Adipocyte (in vitro differentiated cells): ENCODE measurements at regions not wholly inside any gene's neighbourhood (a gene's known extent, or its start where the extent isn't known, plus 50 kb on each side); places are given as distances from the start of the nearest gene placed in this dataset.

ENCODE experiments used
- DNase-seq: peaks from one replicate; pipeline ENCODE4 v3.0.0-alpha.2; 2015; ENCODE audit warnings: low read depth
- H3K27me3 ChIP-seq: replicated peaks from 2 replicates; pipeline ENCODE4 v1.7.0; 2013; ENCODE audit warnings: mild to moderate bottlenecking, low read length, moderate library complexity; ENCODE audit not compliant: control insufficient read depth, insufficient read depth
- H3K36me3 ChIP-seq: 2 replicates; pipeline ENCODE4 v1.7.0; 2013; ENCODE audit warnings: low read length, mild to moderate bottlenecking, moderate library complexity; ENCODE audit not compliant: control insufficient read depth, insufficient read depth, severe bottlenecking
- H3K4me1 ChIP-seq: 2 replicates; pipeline ENCODE4 v1.7.0; 2013; ENCODE audit warnings: mild to moderate bottlenecking, low read length, moderate library complexity; ENCODE audit not compliant: control insufficient read depth, insufficient read depth
- H3K4me3 ChIP-seq: 2 replicates; pipeline ENCODE4 v1.7.0; 2013; ENCODE audit warnings: mild to moderate bottlenecking, low read length, moderate library complexity
- H3K9ac ChIP-seq: 2 replicates; pipeline ENCODE4 v1.7.0; 2013; ENCODE audit warnings: mild to moderate bottlenecking, low read length, moderate library complexity
- H3K9me3 ChIP-seq: 2 replicates; pipeline ENCODE4 v1.7.0; 2013; ENCODE audit warnings: mild to moderate bottlenecking, low read length, moderate library complexity; ENCODE audit not compliant: control insufficient read depth

GRCh38 chr3:5330152-5330810 lies 142.8 kb downstream of the EDEM1 start:
- Histone ChIP-seq H3K36me3 (no peaks in the 10 kb centered on the region), H3K27me3 (no peaks in the 10 kb centered on the region), H3K4me3 (no peak overlapping the region), H3K9me3 (no peaks in the 10 kb centered on the region), H3K9ac (no peak overlapping the region), H3K4me1 (no peaks in the 10 kb centered on the region)
- no peak for DNase-seq

GRCh38 chr3:5331567-5332269 lies 144.2 kb downstream of the EDEM1 start:
- Histone ChIP-seq H3K9ac (no peak overlapping the region), H3K36me3 (no peaks in the 10 kb centered on the region), H3K4me3 (no peak overlapping the region), H3K4me1 (no peaks in the 10 kb centered on the region), H3K9me3 (no peaks in the 10 kb centered on the region), H3K27me3 (no peaks in the 10 kb centered on the region)
- no peak for DNase-seq

GRCh38 chr3:5332270-5332956 lies 144.9 kb downstream of the EDEM1 start:
- H3K27me3 ChIP-seq: no peaks in the 10 kb centered on the region
- no peaks in the 10 kb centered on the region for H3K4me1 ChIP-seq
- H3K36me3 ChIP-seq: no peaks in the 10 kb centered on the region
- DNase-seq: no peak
- H3K4me3 ChIP-seq: no peak overlapping the region
- H3K9ac ChIP-seq: no peak overlapping the region
- no peaks in the 10 kb centered on the region for H3K9me3 ChIP-seq

GRCh38 chr3:5339967-5340535 lies 152.5 kb downstream of the EDEM1 start:
- no peaks in the 10 kb centered on the region for H3K4me1 ChIP-seq
- H3K27me3 ChIP-seq: no peaks in the 10 kb centered on the region
- no peak overlapping the region for H3K4me3 ChIP-seq
- no peaks in the 10 kb centered on the region for H3K36me3 ChIP-seq
- no peaks in the 10 kb centered on the region for H3K9me3 ChIP-seq
- H3K9ac ChIP-seq: no peak overlapping the region
- DNase-seq: no peak

GRCh38 chr3:5341610-5342009 lies 154.1 kb downstream of the EDEM1 start:
- no peaks in the 10 kb centered on the region for H3K9me3 ChIP-seq
- no peak overlapping the region for H3K4me3 ChIP-seq
- DNase-seq: no peak
- no peaks in the 10 kb centered on the region for H3K36me3 ChIP-seq
- H3K27me3 ChIP-seq: no peaks in the 10 kb centered on the region
- H3K4me1 ChIP-seq: no peaks in the 10 kb centered on the region
- no peak overlapping the region for H3K9ac ChIP-seq

GRCh38 chr3:5343459-5343858 lies 156.0 kb downstream of the EDEM1 start:
- H3K4me1 ChIP-seq: no peaks in the 10 kb centered on the region
- H3K4me3 ChIP-seq: no peak overlapping the region
- no peak overlapping the region for H3K9ac ChIP-seq
- H3K27me3 ChIP-seq: no peaks in the 10 kb centered on the region
- H3K36me3 ChIP-seq: no peaks in the 10 kb centered on the region
- DNase-seq: no peak
- no peaks in the 10 kb centered on the region for H3K9me3 ChIP-seq

- Histone ChIP-seq H3K9ac (no peak overlapping the region), H3K36me3 (no peaks in the 10 kb centered on the region), H3K9me3 (no peaks in the 10 kb centered on the region), H3K4me1 (no peaks in the 10 kb centered on the region), H3K27me3 (no peaks in the 10 kb centered on the region), H3K4me3 (no peak overlapping the region)
- DNase-seq: no peak
These were observed 157.2 kb downstream of the EDEM1 start for GRCh38 chr3:5344707-5345106.

GRCh38 chr3:5347486-5347885 lies 160.0 kb downstream of the EDEM1 start:
- DNase-seq: no peak
- no peak overlapping the region for H3K9ac ChIP-seq
- no peaks in the 10 kb centered on the region for H3K4me1 ChIP-seq
- no peaks in the 10 kb centered on the region for H3K27me3 ChIP-seq
- H3K36me3 ChIP-seq: no peaks in the 10 kb centered on the region
- no peaks in the 10 kb centered on the region for H3K9me3 ChIP-seq
- no peak overlapping the region for H3K4me3 ChIP-seq

- no peak for DNase-seq
- H3K36me3 ChIP-seq: no peaks in the 10 kb centered on the region
These were observed 160.9 kb downstream of the EDEM1 start for GRCh38 chr3:5348229-5348902.

GRCh38 chr3:5349343-5349742 lies 161.8 kb downstream of the EDEM1 start:
- Histone ChIP-seq H3K9me3 (no peaks in the 10 kb centered on the region), H3K9ac (no peak overlapping the region), H3K36me3 (no peaks in the 10 kb centered on the region), H3K4me1 (no peaks in the 10 kb centered on the region), H3K4me3 (no peak overlapping the region), H3K27me3 (no peaks in the 10 kb centered on the region)
- no peak for DNase-seq

More at GRCh38 chr3:5348229-5348902, 160.9 kb downstream of the EDEM1 start:
- no peaks in the 10 kb centered on the region for H3K4me1 ChIP-seq
- no peaks in the 10 kb centered on the region for H3K27me3 ChIP-seq
- H3K9me3 ChIP-seq: no peaks in the 10 kb centered on the region
- no peak overlapping the region for H3K9ac ChIP-seq
- H3K4me3 ChIP-seq: no peak overlapping the region

GRCh38 chr3:5357089-5357488 lies 169.6 kb downstream of the EDEM1 start:
- Histone ChIP-seq H3K9me3 (peaks cover 7% of the 10 kb centered on the region), H3K4me1 (no peaks in the 10 kb centered on the region), H3K27me3 (no peaks in the 10 kb centered on the region), H3K36me3 (no peaks in the 10 kb centered on the region), H3K4me3 (no peak overlapping the region), H3K9ac (no peak overlapping the region)
- DNase-seq: no peak
